Skeletal muscle cell (primary cell): ENCODE measurements at regions not wholly inside any gene's neighbourhood (a gene's known extent, or its start where the extent isn't known, plus 50 kb on each side); places are given as distances from the start of the nearest gene placed in this dataset.
A peak's percentile ranks its signal among the peaks of the same experiment; 100 is the strongest.
"Not testable (repeated sequence)": the region's sequence is repeated elsewhere in the genome, so short reads cannot be mapped to it uniquely, and the experiment has no call there.

Experiments
- DNase-seq: peaks from one replicate; pipeline ENCODE4 v3.0.0-alpha.2; 2010; ENCODE audit warnings: low read depth
- H3K4me3 ChIP-seq: 2 replicates; pipeline ENCODE4 v1.5.1; 2011; ENCODE audit warnings: low read depth, mild to moderate bottlenecking, control low read depth, low read length, moderate library complexity

- no peak for DNase-seq
- no peak overlapping the region for H3K4me3 ChIP-seq
Measured at GRCh38 chr11:16555956-16556355, 182.5 kb upstream of the C11orf58 start.

GRCh38 chr11:16554361-16554760 lies 184.1 kb upstream of the C11orf58 start:
- no peak overlapping the region for H3K4me3 ChIP-seq
- no peak for DNase-seq

GRCh38 chr11:16547879-16548278 lies 190.6 kb upstream of the C11orf58 start:
- H3K4me3 ChIP-seq: no peak overlapping the region
- no peak for DNase-seq

- no peak for DNase-seq
- no peak overlapping the region for H3K4me3 ChIP-seq
Measured at GRCh38 chr11:16543642-16544041, 187.3 kb upstream of the SOX6 start.

- DNase-seq: no peak
- H3K4me3 ChIP-seq: no peak overlapping the region
Measured at GRCh38 chr11:16542353-16542752, 186.0 kb upstream of the SOX6 start.

GRCh38 chr11:16536513-16536912 lies 180.2 kb upstream of the SOX6 start:
- H3K4me3 ChIP-seq: no peak overlapping the region
- DNase-seq: no peak

- no peak overlapping the region for H3K4me3 ChIP-seq
- DNase-seq: no peak
Measured at GRCh38 chr11:16528639-16529038, 172.3 kb upstream of the SOX6 start.

- H3K4me3 ChIP-seq: no peak overlapping the region
- no peak for DNase-seq
Measured at GRCh38 chr11:16527525-16528246, 171.3 kb upstream of the SOX6 start.

GRCh38 chr11:16526947-16527346 lies 170.6 kb upstream of the SOX6 start:
- no peak overlapping the region for H3K4me3 ChIP-seq
- no peak for DNase-seq

- not testable (repeated sequence) for H3K4me3 ChIP-seq, DNase-seq
Measured at GRCh38 chr11:16520713-16521112, 164.4 kb upstream of the SOX6 start.

- no peak overlapping the region for H3K4me3 ChIP-seq
Measured at GRCh38 chr11:16512899-16513241, 156.5 kb upstream of the SOX6 start.

GRCh38 chr11:16512198-16512898 lies 156.0 kb upstream of the SOX6 start:
- no peak for DNase-seq
- no peak overlapping the region for H3K4me3 ChIP-seq

More at GRCh38 chr11:16512899-16513241, 156.5 kb upstream of the SOX6 start:
- no peak for DNase-seq

- DNase-seq: peak; percentile 66
- no peak overlapping the region for H3K4me3 ChIP-seq
Measured at GRCh38 chr11:16511116-16512114, 155.1 kb upstream of the SOX6 start.

- no peak for DNase-seq
- H3K4me3 ChIP-seq: no peak overlapping the region
Measured at GRCh38 chr11:16505481-16505880, 149.1 kb upstream of the SOX6 start.

- not testable (repeated sequence) for H3K4me3 ChIP-seq, DNase-seq
Measured at GRCh38 chr11:16503891-16504290, 147.5 kb upstream of the SOX6 start.

GRCh38 chr11:16494918-16495691 lies 138.8 kb upstream of the SOX6 start:
- no peak for DNase-seq
- H3K4me3 ChIP-seq: no peak overlapping the region

- H3K4me3 ChIP-seq: no peak overlapping the region
- no peak for DNase-seq
Measured at GRCh38 chr11:16484434-16484833, 128.1 kb upstream of the SOX6 start.

GRCh38 chr11:16474659-16475058 lies 118.3 kb upstream of the SOX6 start:
- DNase-seq: no peak
- no peak overlapping the region for H3K4me3 ChIP-seq

- H3K4me3 ChIP-seq: no peak overlapping the region
- DNase-seq: no peak
Measured at GRCh38 chr11:16469968-16470367, 113.6 kb upstream of the SOX6 start.
